Astrocyte of the spinal cord (primary cell): ENCODE measurements at regions not wholly inside any gene's neighbourhood (a gene's known extent, or its start where the extent isn't known, plus 50 kb on each side); places are given as distances from the start of the nearest gene placed in this dataset.

ENCODE experiments used
- DNase-seq: peaks from one replicate; pipeline ENCODE4 v3.0.0; 2011; ENCODE audit warnings: low read depth, low spot score
- H3K4me3 ChIP-seq: 2 replicates; pipeline ENCODE4 v1.5.1; 2011; ENCODE audit warnings: low read depth, mild to moderate bottlenecking, low read length, moderate library complexity
- CTCF ChIP-seq: IDR thresholded peaks from 2 replicates; pipeline ENCODE4 v1.5.1; 2012; ENCODE audit warnings: low read depth, mild to moderate bottlenecking, low read length, inconsistent platforms
- in situ Hi-C: cut with HindIII; loops from 2 replicates; pipeline ENCODE4 v1.10.0; 2017; ENCODE audit warnings: low sequenced_read_pairs

DNA sequence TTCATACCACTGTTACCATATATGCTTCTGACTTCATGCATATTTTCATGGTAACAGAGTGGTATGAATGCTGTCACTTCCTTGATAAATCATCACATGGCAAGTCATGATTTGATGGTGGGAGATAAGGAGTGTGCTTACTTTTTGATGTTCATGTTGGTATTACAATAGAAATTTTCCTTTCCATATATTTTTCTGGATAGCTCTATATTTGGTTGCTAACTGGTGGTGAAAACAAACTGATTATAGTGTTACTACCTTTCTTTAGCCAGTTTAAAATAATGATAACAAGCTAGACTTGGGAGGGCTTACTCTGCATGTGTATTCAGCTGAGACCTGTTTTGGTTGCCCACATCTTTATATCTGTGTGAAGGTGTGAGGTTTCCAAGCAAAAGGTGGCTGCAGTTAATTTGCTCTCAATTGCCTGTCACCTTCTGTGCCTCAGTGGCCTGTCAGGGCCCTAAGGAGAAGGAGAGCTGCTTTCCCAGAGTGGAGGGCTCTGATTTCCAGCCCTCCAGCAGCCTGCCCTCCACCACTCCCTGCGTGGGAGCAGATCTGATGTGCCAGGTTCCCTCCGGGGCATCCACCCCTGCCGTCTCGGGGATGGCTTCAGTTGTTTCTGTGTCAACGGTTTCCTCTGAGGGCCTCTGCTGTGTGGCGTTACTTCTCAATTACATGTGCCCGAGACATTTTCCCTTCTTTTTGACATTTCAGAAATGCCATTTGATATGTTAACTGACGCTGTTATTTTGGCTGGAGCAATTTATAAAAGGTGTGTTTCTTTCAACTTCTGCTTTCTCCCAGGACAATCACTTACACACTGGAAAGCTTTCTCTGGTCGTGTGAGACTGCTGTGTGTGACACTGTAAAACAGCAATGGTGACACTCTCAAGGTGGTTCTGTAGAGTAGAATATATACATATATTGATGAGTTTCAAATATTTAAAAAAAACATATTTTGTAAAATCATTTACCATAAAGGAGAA is 107.7 kb upstream of the KLF6 start:
- H3K4me3 ChIP-seq: no peak overlapping the region
- no peak for TF ChIP-seq CTCF
- DNase-seq: no peak
- in situ Hi-C loops: no loop called here

GRCh38 chr10:3891396-3891795 is 106.4 kb upstream of the KLF6 start:
- no peak for TF ChIP-seq CTCF
- no peak overlapping the region for H3K4me3 ChIP-seq
- no peak for DNase-seq
- in situ Hi-C loops: no loop called here

DNA sequence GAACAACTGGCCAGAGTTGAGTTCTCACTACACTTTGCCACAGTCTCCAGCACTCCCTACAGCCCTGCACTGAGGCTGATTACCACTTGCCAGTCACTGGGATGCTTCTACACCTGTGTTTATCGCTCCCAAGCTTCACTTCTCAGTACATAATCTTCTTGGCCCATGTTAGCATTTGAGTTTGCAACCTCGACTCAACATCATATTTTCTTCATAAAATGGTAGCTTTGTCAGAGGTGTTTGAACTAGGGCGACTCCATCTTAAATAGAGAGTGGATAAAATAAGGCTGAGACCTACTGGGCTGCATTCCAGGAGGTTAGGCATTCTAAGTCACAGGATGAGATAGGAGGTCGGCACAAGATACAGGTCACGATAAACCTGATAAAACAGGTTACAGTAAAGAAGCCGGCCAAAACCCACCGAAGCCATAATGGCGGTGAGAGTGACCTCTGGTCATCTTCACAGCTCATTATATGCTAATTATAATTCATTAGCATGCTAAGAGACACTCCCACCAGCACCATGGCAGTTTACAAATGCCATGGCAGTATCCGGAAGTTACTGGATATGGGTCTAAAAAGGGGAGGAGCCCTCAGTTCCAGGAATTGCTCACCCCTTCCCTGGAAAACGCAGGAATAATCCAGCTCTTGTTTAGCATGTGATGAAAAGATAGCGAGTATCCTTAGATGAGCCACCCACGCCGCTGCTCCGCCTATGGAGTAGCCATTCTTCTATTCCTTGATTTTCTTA is 105.8 kb upstream of the KLF6 start:
- H3K4me3 ChIP-seq: no peak overlapping the region
- DNase-seq: no peak
- no peak for TF ChIP-seq CTCF
- in situ Hi-C loops: no loop called here

DNA sequence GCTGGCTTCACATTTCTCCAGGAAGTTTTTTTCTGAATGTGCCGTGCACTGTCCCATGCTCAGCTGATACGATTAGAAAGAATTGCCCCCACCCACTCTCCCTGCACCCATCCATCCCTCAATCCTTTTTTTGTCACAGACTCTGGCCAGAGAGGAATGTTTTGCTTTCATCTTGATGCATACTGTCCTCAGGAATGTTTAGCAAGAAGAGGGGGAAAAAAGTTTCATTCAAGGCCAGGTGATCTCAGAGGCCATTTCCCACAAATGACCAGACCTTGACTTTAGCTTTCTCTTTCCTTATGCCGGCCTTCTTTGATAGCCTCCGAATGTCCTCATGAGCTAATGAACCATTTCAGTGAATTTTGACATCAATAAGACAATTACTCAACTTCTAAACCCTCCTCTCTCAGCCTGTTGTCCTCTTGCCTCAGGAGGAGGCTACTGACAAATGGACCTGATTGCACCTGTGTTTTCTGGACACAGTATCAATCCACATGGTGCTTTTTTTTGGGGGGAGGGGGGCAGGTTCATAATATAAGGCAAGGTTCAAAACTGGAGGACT is 105.0 kb upstream of the KLF6 start:
- in situ Hi-C loops: no loop called here
- peak; percentile 92 for DNase-seq
- TF ChIP-seq CTCF: no peak
- no peak overlapping the region for H3K4me3 ChIP-seq

- H3K4me3 ChIP-seq: no peak overlapping the region
- in situ Hi-C loops: no loop called here
These were observed 103.0 kb upstream of the KLF6 start for GRCh38 chr10:3887885-3888476.

More at GRCh38 chr10:3887885-3888476, 103.0 kb upstream of the KLF6 start:
- peak; percentile 93 for DNase-seq
- no peak for TF ChIP-seq CTCF
